GM12878 (cell line): ENCODE measurements at regions not wholly inside any gene's neighbourhood (a gene's known extent, or its start where the extent isn't known, plus 50 kb on each side); places are given as distances from the start of the nearest gene placed in this dataset.

ENCODE experiments used
- ATAC-seq: fragments of 200-7000 bp; cut with Tn5 transposase; 3 replicates; pipeline ENCODE4 v1.9.1; 2020; ENCODE audit warnings: mild to moderate bottlenecking, moderate library complexity
- BruUV-seq: library from RNA; stranded (reverse); fragments of 400-500 nt; replicated peaks from 2 replicates; lab custom pipeline; 2021; lab: Mats Ljungman, UMichigan
- CTCF ChIA-PET: fragments of 300-600 bp; sonication (Branson Sonifier 250); formaldehyde crosslinking; extraction: SDS; loops from one replicate; lab custom pipeline; 2021; ENCODE audit warnings: inconsistent platforms; lab: Yijun Ruan, JAX
- POLR2A ChIA-PET: fragments of 350-600 bp; formaldehyde crosslinking; extraction: SDS; loops from one replicate; lab custom pipeline; 2021; ENCODE audit warnings: inconsistent platforms; lab: Charles Lee
- RAD21 ChIA-PET: fragments of 300-600 bp; sonication (Branson Sonifier 250); formaldehyde crosslinking; loops from one replicate; lab custom pipeline; 2023; ENCODE audit warnings: antibody characterized with exemption; ENCODE audit not compliant: unreplicated experiment; lab: Charles Lee
- SMC1A ChIA-PET: fragments of 300-600 bp; sonication (Branson Sonifier 250); formaldehyde crosslinking; loops from one replicate; lab custom pipeline; 2023; ENCODE audit not compliant: unreplicated experiment, uncharacterized antibody; lab: Charles Lee
- DNase-seq: peaks from one replicate; pipeline ENCODE4 v3.0.0-alpha.2; 2011; ENCODE audit warnings: low read depth, low spot score
- FAIRE-seq: peaks from 3 replicates; lab custom pipeline; 2011; peaks lifted over from hg19 to GRCh38; lab: Jason Lieb, UNC
- H2AFZ ChIP-seq: 2 replicates; pipeline ENCODE4 v1.6.0; 2011; ENCODE audit warnings: low read depth, low read length, control low read depth; ENCODE audit not compliant: control insufficient read depth
- H3K27ac ChIP-seq: 2 replicates; pipeline ENCODE4 v1.5.1; 2011; ENCODE audit warnings: control low read depth; ENCODE audit not compliant: control insufficient read depth, insufficient read depth
- H3K27me3 ChIP-seq, 2 experiments: replicated peaks in 1 of 2; 2 replicates each; pipeline versions ENCODE4 v1.6.0 to v1.6.1; 2011; ENCODE audit warnings: low read length in 1 of 2; ENCODE audit not compliant: control insufficient read depth in 2 of 2, insufficient read depth in 2 of 2
- H3K36me3 ChIP-seq, 2 experiments: 2 replicates each; pipeline ENCODE4 v1.5.1; 2011; ENCODE audit warnings: low read length in 1 of 2; ENCODE audit not compliant: control insufficient read depth in 2 of 2, insufficient read depth in 2 of 2
- H3K4me1 ChIP-seq: 2 replicates; pipeline ENCODE4 v1.6.1; 2011; ENCODE audit warnings: mild to moderate bottlenecking, low read length, moderate library complexity, mixed read lengths; ENCODE audit not compliant: control insufficient read depth, insufficient read depth
- H3K4me2 ChIP-seq: 2 replicates; pipeline ENCODE4 v1.6.0; 2011; ENCODE audit warnings: control low read depth; ENCODE audit not compliant: control insufficient read depth, insufficient read depth
- H3K4me3 ChIP-seq: fragments of 200-600 bp; sonication (generic); 2 replicates; pipeline ENCODE4 v1.5.1; 2016
- H3K79me2 ChIP-seq: 2 replicates; pipeline ENCODE4 v1.6.0; 2011; ENCODE audit warnings: low read length; ENCODE audit not compliant: control insufficient read depth, insufficient read depth
- H3K9ac ChIP-seq: 2 replicates; pipeline ENCODE4 v1.8.0; 2011; ENCODE audit warnings: low read length, control low read depth, mixed read lengths; ENCODE audit not compliant: control insufficient read depth, insufficient read depth
- H3K9me3 ChIP-seq: replicated peaks from 3 replicates; pipeline ENCODE4 v1.5.1; 2011; ENCODE audit warnings: mild to moderate bottlenecking, low read length; ENCODE audit not compliant: control insufficient read depth, insufficient read depth
- H4K20me1 ChIP-seq: 2 replicates; pipeline ENCODE4 v1.6.0; 2011; ENCODE audit not compliant: control insufficient read depth, insufficient read depth
- ASH2L ChIP-seq: fragments of 300-600, 200-600 bp; sonication (generic); IDR thresholded peaks from 2 replicates; pipeline ENCODE4 v1.6.1; 2017; ENCODE audit warnings: low read depth, mild to moderate bottlenecking, borderline replicate concordance
- ATF7 ChIP-seq: fragments of 450-650 bp; IDR thresholded peaks from 2 replicates; pipeline ENCODE4 v1.6.1; 2016; ENCODE audit warnings: low read depth, mild to moderate bottlenecking
- BCL3 ChIP-seq: IDR thresholded peaks from 2 replicates; pipeline ENCODE4 v1.6.1; 2011; ENCODE audit warnings: borderline replicate concordance, low read depth, mild to moderate bottlenecking, moderate library complexity, low read length; ENCODE audit not compliant: insufficient read depth, poor library complexity, severe bottlenecking
- E4F1 ChIP-seq: fragments of 450-650 bp; IDR thresholded peaks from 2 replicates; pipeline ENCODE4 v1.6.1; 2018; ENCODE audit warnings: borderline replicate concordance, mild to moderate bottlenecking; ENCODE audit not compliant: partially characterized antibody
- ESRRA ChIP-seq: IDR thresholded peaks from 2 replicates; pipeline ENCODE4 v1.6.1; 2012; ENCODE audit warnings: mild to moderate bottlenecking, low read length, improper control_type of control experiment
- MEF2A ChIP-seq: IDR thresholded peaks from 2 replicates; pipeline ENCODE4 v1.6.1; 2011; ENCODE audit warnings: low read depth, mild to moderate bottlenecking, low read length, moderate library complexity; ENCODE audit not compliant: insufficient read depth
- NFXL1 ChIP-seq: fragments of 450-650 bp; IDR thresholded peaks from 2 replicates; pipeline ENCODE4 v1.6.1; 2017; ENCODE audit warnings: antibody characterized with exemption, mild to moderate bottlenecking, borderline replicate concordance
- NR2F1 ChIP-seq: fragments of 450-650 bp; conservative IDR thresholded peaks from 2 replicates; pipeline ENCODE4 v1.6.1; 2017; ENCODE audit warnings: mild to moderate bottlenecking
- PAX5 ChIP-seq: IDR thresholded peaks from 2 replicates; pipeline ENCODE4 v1.6.1; 2011; ENCODE audit warnings: low read depth, low read length, borderline replicate concordance
- RELA ChIP-seq: fragments of 450-650 bp; IDR thresholded peaks from 2 replicates; pipeline ENCODE4 v1.8.0; 2014; ENCODE audit warnings: borderline replicate concordance; ENCODE audit not compliant: partially characterized antibody
- RUNX3 ChIP-seq: IDR thresholded peaks from 2 replicates; pipeline ENCODE4 v1.6.1; 2012; ENCODE audit warnings: low read length, inconsistent platforms
- SRF ChIP-seq, 2 experiments: IDR thresholded peaks; 2 replicates each; pipeline ENCODE4 v1.6.1; 2011; ENCODE audit warnings: low read depth in 2 of 2, low read length in 2 of 2, mild to moderate bottlenecking in 1 of 2, moderate library complexity in 1 of 2
- ZNF592 ChIP-seq: fragments of 450-650 bp; IDR thresholded peaks from 2 replicates; pipeline ENCODE4 v1.6.1; 2017; ENCODE audit warnings: mild to moderate bottlenecking, moderate library complexity
- WGBS: methylation state at CpG from one replicate; pipeline ENCODE4 v1.1.6; 2016; ENCODE audit warnings: low lambda C conversion rate; ENCODE audit not compliant: insufficient replicate concordance, insufficient coverage; ENCODE audit errors: missing lambda C conversion rate; 5-methylcytosine and 5-hydroxymethylcytosine counted together
- in situ Hi-C: fragments of 300-500 bp; cut with MboI; formaldehyde crosslinking; loops from 9 replicates; pipeline ENCODE4 v1.14.3; 2018; ENCODE audit warnings: mixed read lengths
- intact Hi-C: fragments of 100-400 bp; cut with micrococcal nuclease; formaldehyde crosslinking; loops from one replicate; pipeline ENCODE4 v1.14.2; 2022; ENCODE audit not compliant: unreplicated experiment

- RAD21 ChIA-PET = no interaction called here
- in situ Hi-C loops = no loop called here
- TF ChIP-seq ATF7 = no peak
- no peak for TF ChIP-seq BCL3
- no peak for TF ChIP-seq NR2F1
- no peak for TF ChIP-seq ASH2L
- TF ChIP-seq RUNX3 = no peak
- TF ChIP-seq NFXL1 = no peak
- TF ChIP-seq RELA = no peak
- TF ChIP-seq MEF2A = no peak
- no peak for TF ChIP-seq SRF (IDR thresholded peaks at IDR 0.05; ENCODE audit: low read depth in 2 of 2, low read length in 2 of 2)
- TF ChIP-seq PAX5 = no peak
- TF ChIP-seq E4F1 = no peak
- no peak for TF ChIP-seq ZNF592
- TF ChIP-seq ESRRA = no peak
Measured at GRCh38 chr10:113463083-113463482, 89.8 kb upstream of the HABP2 start.

More at GRCh38 chr10:113463083-113463482, 89.8 kb upstream of the HABP2 start:
- ATAC-seq (no peak), FAIRE-seq (no peak), DNase-seq (no peak)
- Histone ChIP-seq H3K36me3 (no peaks in the 10 kb centered on the region), H3K4me2 (no peak overlapping the region), H3K9ac (no peak overlapping the region), H3K4me1 (no peaks in the 10 kb centered on the region), H4K20me1 (no peaks in the 10 kb centered on the region), H2AFZ (no peak overlapping the region), H3K9me3 (no peaks in the 10 kb centered on the region), H3K27ac (no peak overlapping the region), H3K27me3 (no peaks in the 10 kb centered on the region; a peak in 2 of 4 replicates), H3K4me3 (no peak overlapping the region), H3K79me2 (no peaks in the 10 kb centered on the region)
- intact Hi-C loops = no loop called here
- ChIA-PET POLR2A (no interaction called here), SMC1A (no interaction called here), CTCF (no interaction called here)
- BruUV-seq = no TSS peak
- WGBS = 0% methylated on average over 1 of the region's 1 CpG
